ENCODE measurements at regions not wholly inside any gene's neighbourhood (a gene's known extent, or its start where the extent isn't known, plus 50 kb on each side); places are given as distances from the start of the nearest gene placed in this dataset.

- no peak for DNase-seq (ENCODE audit: low read depth in 4 of 4, low spot score in 3 of 4)
These were observed 243.7 kb upstream of the BMPER start for GRCh38 chr7:33661430-33662160.

DNA sequence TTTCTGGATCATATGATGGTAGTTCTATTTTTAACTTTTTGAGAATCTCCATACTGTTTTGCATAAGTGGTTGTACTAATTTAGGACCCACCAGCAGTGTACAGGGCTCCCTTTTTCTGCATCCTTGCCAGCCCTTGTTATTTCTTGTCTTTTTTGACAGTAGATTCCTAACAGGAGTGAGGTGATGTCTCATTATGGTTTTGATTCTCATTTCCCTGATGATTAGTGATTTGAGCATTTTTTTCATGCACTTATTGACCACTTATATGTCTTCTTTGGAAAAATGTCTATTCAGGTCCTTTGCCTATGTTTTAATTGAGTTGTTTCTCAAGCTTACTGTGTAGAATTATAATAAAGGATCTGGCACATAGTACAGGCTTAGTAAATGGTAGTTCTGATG lies 238.8 kb upstream of the BMPER start:
- DNase-seq (ENCODE audit: low read depth in 4 of 4, low spot score in 3 of 4), result no peak

GRCh38 chr7:33667196-33667595 lies 238.1 kb upstream of the BMPER start:
- DNase-seq (ENCODE audit: low read depth in 4 of 4, low spot score in 3 of 4), result no peak

DNA sequence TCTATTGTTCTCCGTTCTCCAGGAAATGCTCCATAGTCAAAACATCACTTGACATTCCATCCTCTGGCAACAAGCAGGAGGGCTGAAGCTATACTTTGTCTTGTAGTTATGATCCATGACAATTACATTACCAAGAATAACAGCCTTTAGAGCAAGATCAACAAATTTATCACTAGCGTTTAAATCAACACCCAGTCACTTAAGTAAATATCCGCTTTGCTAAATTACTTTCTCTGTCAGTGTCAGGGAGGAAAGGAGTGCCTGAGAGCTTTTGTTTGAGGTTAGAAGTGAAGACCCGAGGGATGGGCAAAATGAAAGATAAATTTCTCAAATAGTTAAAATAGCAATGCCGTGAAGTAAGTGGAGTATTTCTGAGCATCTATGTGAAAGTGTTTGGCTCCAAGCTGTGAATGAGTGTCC lies 236.1 kb upstream of the BMPER start:
- peak in 3 of 4 donors; percentile 38 to 65 (median 40) for DNase-seq (ENCODE audit: low read depth in 4 of 4, low spot score in 3 of 4)

GRCh38 chr7:33671531-33672262 lies 233.6 kb upstream of the BMPER start:
- DNase-seq (ENCODE audit: low read depth in 4 of 4, low spot score in 3 of 4), result peak in 2 of 4 donors; percentile 31 to 45

DNA sequence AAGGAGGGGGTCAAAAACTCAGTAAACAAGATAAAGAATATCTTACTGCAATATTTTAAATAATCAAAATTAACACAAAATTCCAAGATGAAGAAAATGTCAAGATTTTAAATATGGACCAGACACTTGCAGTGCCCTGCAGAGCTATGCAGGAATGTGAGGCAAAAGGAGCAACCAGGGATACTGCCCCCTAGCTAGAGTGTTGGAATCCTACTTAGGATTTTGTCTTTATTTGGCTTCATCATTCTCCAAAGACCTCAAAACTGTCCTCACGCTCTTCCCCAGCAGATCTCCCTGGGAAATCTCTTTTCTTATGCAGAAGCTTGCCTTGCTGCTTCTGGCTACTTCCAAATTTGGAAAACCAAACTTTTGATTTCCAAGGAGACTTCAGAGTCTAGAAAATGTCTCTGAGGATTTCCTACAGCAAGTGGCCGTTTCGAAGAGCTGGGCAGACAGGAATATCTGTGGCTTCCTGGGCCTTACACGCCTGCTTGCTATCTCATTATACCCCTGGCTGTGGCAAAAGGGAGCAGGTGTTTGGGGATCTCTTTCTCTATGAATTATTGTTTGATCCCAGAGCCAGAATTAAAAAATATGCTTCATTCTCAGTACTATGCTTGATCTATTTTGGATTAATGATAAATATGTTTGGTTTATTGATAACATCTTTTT lies 232.2 kb upstream of the BMPER start:
- DNase-seq (ENCODE audit: low read depth in 4 of 4, low spot score in 3 of 4), result no peak

GRCh38 chr7:33674804-33675411 lies 230.4 kb upstream of the BMPER start:
- DNase-seq (ENCODE audit: low read depth in 4 of 4, low spot score in 3 of 4), result no peak

GRCh38 chr7:33677556-33677955 lies 227.8 kb upstream of the BMPER start:
- DNase-seq (ENCODE audit: low read depth in 4 of 4, low spot score in 3 of 4), result no peak

GRCh38 chr7:33678569-33679335 lies 226.6 kb upstream of the BMPER start:
- no peak for DNase-seq (ENCODE audit: low read depth in 4 of 4, low spot score in 3 of 4)

DNA sequence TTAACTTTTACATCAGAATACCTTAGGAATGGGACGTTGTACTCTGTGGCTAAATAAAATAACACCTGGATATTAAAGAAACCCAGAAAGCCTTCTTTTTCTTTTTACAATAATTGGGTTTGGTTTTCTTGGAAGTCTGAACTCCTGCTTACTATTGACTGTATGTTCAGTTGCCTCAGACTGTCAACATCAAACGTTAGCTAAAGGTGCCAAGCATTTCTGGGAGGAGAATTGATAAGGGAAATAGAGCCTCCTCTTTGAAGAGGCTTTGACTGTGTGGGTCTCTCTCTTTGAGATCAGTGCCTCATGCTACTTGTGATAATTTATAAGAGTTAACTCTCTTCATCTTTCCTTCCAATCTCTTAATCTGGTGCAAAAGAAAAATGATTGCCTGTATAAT lies 224.7 kb upstream of the BMPER start:
- DNase-seq (ENCODE audit: low read depth in 4 of 4, low spot score in 3 of 4), result no peak

DNA sequence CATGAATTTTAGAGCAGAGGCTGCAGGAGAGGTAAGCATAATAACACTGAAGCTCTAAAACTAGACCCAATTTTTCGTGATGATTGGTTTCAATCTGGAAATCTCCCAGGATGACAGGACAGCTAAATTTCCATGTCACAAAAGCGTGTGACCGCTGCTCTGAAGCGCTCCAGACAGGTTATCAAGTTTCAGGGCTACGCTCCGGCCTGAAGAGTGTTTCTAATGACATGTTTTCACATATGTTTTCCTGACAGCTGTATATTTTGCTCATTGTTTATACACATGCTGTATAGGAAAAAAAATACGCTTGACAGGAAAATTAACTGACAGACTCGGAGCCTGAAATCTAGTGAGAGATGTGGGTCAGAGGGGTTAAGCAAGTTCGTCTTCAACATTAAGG lies 219.8 kb upstream of the BMPER start:
- DNase-seq (ENCODE audit: low read depth in 4 of 4, low spot score in 3 of 4), result no peak

DNA sequence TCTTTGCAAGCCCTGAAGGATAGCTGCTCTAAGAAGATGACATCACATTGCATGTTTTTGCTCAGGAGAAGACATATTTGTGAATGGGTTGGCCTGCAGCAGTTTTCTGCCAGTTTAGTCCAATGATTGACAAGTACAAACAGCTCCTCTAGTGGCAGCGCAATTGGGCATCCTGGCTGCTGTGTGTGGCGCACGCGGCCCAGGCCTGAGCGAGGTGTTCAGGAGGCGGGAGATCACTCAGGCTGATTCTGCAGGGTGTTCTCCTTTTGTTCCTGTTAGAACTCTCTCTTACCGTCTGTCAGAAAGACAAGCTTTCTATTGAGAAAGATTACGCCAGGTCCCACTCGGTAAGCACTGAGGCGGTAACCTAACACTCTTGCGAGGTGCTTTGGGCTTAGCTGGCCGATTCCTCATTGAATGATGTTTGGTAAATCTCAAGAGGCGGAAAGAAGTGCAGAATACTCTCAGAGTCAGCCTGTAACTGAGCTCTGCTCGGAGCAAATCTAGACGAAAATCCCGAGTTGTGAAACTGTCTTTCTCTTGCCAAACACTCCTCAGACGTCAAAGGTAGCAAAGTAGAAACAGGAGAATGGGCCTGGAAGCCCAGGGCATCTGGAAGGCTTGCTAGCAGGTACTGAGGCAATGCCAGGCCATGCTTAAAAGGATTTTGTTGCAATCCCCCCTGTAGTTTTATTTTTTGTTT lies 219.2 kb upstream of the BMPER start:
- no peak for DNase-seq (ENCODE audit: low read depth in 4 of 4, low spot score in 3 of 4)

DNA sequence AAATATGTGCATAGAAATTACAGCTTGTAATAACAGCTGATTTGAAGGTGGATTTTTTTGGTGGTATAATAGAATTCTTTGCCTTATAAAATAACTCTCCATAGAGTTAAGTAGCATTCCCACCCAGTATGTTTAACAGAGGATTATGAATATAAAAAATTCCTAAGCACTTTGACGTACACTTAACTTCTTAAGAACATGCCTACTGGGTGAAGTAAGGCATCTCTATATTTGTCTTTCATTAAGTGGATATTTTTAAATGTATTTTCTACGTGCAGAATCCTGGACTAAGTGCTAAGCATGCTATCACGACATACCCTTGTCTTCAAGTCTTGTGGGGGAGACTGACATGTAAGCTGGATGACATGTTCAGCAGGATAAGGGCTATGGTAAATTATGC lies 217.7 kb upstream of the BMPER start:
- DNase-seq (ENCODE audit: low read depth in 4 of 4, low spot score in 3 of 4), result no peak

DNA sequence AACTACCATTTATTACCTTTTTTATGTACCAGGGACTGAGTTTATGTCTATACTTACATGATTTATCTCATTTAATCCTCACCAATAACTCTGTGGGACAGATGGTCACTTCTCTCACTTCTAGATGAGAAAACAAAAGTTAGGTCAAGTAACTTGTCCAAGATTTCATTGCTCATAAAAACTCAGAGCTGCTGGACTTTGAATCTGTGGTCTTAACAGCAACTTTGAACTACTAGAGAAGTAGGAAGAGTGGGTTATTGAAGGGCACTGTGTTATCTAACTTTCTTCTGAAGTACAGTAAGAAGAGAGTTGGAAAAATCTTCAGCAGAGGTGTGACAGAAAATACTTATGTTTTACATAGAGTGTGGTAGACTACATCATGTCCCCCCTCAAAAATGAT lies 214.2 kb upstream of the BMPER start:
- DNase-seq (ENCODE audit: low read depth in 4 of 4, low spot score in 3 of 4), result no peak

DNA sequence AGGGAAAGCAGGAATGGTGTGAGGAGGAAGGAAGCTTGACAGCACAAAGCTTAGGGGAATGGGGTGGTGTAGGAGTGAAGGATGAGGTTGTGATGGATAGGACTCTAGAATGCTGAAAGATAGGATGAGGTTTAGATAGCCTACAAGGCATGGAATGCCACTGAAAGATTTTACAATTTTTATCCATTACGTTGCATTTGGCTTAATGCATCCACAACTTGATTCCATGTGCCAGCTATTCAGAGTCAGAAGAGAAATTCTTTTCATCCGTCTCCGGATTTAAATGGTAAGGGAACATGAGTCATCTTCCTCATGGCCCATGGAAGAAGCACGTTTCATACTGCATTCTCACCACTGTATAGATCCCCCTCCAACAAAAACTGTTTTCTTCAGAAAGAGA lies 212.4 kb upstream of the BMPER start:
- no peak for DNase-seq (ENCODE audit: low read depth in 4 of 4, low spot score in 3 of 4)

DNA sequence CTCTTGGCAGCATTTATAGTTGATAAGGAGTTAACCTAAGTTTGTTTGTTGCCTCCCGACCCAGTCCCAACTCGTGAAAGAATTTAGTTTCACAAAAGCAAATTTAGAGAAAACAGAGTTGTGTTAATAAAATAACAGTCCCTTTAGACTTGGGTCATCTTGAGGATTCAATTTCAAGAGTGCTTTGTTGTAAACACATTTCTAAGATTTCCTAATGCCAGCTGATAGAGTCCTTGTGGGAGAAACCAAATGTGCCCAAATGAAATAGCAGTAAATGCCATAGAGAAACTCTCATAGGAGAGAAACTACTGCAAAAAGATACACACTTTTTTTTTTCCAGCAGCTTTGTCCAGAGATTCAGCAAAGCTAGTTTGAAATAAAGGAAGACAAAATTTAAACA lies 211.3 kb upstream of the BMPER start:
- DNase-seq (ENCODE audit: low read depth in 4 of 4, low spot score in 3 of 4), result no peak

DNA sequence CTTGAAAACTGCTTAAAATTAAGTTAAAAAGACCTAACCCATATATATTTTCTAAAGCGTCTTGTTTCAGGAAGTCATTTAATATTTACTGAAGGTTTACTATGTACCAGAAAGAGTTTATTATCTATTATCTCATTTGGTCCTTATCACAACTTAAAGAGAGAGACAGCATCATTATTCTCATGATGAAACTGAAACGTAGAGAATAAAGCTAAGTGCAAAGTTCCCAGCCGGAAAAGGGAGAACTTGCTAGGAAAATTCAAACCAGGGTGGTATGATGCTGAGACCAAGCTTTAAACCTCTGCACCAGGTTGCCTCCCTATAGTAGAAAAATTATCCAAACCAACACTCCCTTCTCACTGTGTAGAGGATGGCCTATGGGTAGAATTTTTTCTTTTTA lies 207.7 kb upstream of the BMPER start:
- no peak for DNase-seq (ENCODE audit: low read depth in 4 of 4, low spot score in 3 of 4)

DNA sequence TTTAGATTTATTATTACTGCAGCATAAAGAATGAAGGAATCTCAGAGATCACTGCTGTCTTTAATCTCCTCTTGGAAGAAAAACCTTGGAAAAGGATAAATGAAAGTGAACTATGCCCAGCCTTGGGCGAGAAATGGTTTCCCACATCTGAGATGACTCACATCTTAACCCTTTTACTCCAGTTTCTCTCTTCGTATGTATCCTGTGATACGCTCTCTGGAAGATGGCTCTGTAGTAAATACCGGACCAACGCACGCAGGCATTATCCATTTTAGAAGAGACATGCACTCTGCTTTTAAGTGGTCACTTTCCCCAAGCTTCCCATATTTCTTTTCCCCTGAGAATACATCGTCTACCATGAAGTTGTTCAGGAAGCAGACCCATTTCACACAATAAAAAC lies 207.3 kb upstream of the BMPER start:
- DNase-seq (ENCODE audit: low read depth in 4 of 4, low spot score in 3 of 4), result no peak

- peak in 1 of 4 donors; percentile 29 for DNase-seq (ENCODE audit: low read depth in 4 of 4, low spot score in 3 of 4)
These were observed 206.6 kb upstream of the BMPER start for GRCh38 chr7:33698692-33699128.
